GM19239 (cell line): ENCODE measurements at regions not wholly inside any gene's neighbourhood (a gene's known extent, or its start where the extent isn't known, plus 50 kb on each side); places are given as distances from the start of the nearest gene placed in this dataset.

Experiments used
- DNase-seq: peaks from one replicate; pipeline ENCODE4 v3.0.0; 2011; ENCODE audit warnings: low spot score; ENCODE audit not compliant: insufficient read length
- FAIRE-seq: peaks from 2 replicates; lab custom pipeline; 2011; peaks lifted over from hg19 to GRCh38; lab: Jason Lieb, UNC

DNA sequence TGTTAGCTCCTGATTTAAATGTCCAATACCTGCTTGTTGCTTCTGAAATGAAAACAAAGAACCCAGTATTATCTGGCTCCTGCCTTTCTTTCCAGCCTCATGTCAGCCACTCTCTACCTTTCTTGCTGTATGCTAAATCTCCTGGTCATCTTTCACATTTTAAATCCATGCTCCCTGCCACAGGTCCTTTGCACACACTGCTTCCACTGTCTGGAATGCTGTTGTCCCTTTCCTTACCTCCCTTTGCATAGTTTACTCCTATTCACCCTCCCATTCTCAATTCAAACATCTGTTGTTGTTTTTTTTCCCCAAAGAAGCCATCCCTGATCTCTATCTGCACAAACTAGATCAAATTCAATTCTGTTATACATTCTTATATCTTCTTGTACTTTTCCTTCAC lies 97.0 kb upstream of the NR4A3 start:
- DNase-seq (no peak), FAIRE-seq (no peak)

DNA sequence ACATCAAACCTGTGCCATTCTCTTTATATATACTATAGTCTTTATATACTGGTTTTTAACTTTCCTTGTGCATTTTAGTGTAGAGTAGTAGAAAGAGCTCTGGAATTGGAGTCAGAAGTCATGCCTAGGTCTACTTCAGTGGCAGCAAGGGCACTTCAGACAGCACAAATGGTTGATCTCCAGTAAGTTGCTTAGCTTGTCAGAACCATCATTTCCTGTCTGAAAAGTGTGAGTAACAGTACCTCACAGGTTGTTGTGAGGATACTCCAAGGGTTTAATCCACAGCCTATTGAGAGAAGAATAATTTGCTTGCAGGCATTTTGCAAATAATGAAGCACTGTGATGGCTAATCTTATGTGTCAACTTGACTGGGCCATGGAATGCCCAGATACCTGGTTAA lies 95.8 kb upstream of the NR4A3 start:
- DNase-seq, result no peak
- FAIRE-seq, result no peak

DNA sequence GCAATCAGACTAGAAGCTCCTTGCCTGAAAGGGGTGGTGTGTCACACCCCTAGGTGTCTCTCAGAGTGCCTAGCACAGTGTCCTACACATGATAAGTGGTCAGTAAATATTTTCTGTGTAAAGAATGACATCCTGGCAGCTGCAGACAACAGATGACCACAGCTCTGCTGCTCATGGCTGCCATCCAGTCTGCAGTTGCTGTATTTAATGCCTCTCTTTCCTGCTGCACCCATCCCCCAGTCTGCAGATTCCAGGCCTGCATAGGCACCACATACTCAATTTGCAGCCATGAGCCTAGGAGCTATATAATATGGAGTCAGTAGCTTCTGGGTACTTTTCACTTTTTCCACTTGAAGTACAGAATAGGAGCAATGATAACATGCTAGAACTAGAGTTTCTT lies 94.9 kb upstream of the NR4A3 start:
- FAIRE-seq (no peak), DNase-seq (no peak)

DNA sequence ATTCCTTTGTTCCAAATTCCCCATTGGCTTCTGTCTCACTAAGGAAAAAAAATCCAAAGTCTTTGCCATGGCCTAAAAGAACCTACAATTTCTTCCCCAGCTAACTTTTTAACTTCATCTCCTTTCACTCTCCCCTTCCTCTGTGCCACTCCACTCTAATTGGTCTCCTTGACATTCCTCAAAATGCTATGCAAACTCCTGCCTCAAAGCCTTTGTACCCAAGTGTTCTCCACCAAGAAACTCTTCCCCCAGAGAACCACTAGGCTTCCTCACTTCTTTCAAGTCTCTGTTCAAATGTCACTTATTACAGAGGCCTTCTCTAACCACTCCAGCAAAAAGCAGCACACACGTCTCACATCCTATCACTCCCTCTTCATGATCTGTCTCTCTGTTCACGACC lies 91.6 kb upstream of the NR4A3 start:
- no peak for DNase-seq
- FAIRE-seq, result no peak

DNA sequence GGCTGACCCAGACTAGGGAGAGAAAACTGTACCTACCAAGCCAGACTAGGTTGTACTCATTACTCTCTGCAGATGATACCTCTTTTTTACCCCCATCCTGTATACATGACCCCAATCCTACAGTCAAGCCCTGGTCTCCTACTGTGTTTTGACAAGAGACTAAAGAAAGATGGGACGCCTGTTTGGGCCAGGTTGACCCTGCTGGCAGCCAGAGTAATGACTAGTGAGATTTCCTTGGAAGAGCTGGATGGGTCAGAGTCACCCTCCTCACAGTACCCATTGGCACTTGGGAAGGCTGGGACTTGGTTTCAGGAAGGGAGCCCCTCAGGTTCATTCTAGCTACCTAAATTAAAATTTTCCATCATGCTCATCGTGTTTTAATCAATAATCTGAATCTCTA lies 89.7 kb upstream of the NR4A3 start:
- DNase-seq, result no peak
- no peak for FAIRE-seq

DNA sequence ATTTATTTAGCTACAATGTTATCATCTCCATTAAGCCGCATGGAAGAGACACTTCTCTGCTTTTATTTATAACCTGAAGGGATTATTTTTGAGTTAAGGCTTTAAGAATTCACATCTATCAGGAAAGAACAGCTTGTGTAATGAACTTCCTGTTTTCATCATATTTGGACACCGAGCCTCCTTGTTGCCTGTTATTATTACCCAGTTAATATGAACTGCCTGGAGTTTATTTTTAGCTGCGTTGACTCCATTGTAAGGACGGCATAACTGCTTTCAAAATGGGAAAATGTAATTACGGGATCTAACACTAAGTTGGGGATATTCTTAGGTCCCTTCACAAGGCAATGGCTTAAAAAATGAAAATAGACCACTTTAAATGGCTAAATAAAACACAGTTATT lies 89.0 kb upstream of the NR4A3 start:
- no peak for DNase-seq
- no peak for FAIRE-seq

DNA sequence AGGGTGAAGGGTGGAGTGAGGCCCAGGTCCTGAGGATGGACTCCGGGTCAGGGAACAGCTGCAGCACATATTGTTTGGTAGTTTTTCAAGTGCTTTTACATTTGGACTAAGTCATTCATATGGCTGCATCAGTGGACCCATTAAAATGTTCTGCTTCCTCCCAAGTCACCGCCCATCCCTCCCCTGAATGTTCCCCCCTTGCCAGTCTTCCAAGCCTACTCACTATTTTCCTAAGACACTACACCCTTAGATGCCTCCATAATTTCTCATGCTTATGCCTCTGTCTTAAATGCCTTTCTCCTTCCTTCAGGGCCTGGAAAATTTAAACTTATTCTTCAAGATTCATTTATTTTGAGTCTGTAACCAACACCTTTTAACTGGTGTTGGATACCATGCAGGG lies 86.6 kb upstream of the NR4A3 start:
- DNase-seq, result no peak
- FAIRE-seq, result no peak

DNA sequence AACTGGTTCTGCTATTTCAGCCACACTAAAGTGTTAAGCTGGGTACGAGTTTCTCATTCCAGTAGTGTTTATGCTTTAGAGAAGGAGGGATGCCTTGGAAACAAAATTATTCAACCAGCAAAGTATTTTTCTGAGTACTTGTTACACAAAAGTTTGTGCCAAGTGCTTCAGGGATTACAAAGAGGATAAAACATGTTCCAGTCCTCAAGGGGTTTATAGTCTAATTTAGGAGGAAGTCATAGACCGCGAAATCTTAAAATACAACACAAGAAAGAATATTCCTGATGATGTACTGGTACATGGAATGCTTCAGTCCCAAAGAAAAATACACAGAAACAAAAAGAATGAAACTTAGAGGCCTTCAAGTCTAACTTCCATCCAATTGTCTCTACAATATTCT lies 85.4 kb upstream of the NR4A3 start:
- FAIRE-seq, result no peak

DNA sequence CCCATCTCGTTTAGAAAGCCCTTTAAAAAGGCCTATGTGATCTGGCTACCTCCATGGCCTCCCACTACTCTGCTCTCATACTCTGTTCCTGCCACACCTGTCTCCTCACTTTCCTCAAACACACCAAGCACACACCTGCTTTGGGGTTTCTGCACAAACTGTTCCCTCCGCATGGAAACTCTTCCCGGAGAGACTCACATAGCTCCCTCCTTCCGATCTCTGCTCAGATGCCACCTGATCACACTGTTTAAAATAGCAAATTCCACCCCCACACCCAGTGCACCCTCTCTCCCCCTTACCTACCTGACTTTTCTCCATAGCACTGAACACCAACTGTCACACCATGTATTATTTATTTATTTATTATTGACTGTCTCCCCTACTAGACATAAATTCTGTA lies 84.0 kb upstream of the NR4A3 start:
- FAIRE-seq (no peak), DNase-seq (no peak)

More for the DNA sequence above, 85.4 kb upstream of the NR4A3 start:
- no peak for DNase-seq

DNA sequence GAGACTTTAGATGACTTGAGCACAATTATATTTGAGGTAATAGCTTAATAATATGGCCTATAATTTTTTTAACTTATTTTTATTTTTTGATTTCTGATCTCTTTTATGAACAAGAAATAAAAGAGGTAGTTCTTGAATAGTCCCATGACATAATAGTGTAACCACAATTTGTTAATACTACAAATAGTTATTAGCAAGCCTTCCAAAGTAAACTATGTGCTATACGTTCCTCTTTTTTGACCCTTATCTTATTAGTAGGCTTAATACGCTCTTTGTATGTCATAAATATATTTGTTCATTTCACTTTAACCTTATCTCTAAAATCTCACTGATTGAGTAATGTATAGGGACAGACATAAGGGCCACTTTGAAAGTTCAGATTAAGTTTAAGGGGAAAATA lies 78.7 kb upstream of the NR4A3 start:
- no peak for DNase-seq
- FAIRE-seq, result no peak

DNA sequence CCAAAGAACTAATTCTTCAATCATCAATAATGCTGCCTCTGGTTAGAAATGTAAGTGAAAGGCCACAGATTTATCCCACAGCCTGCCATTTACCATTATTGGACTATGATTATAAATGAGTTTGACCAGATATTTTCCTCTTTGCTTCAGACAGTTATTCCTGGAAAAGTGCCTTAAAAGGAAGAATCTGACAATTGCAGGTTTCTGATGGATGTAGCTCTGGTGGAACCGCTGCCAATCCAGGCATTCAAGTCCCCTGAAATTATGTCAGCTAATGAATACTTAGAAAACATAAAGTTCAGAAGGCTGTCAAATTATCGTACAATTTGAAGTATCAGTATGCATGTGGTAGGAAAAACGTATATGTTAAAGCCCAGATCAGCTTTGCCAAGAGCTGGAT lies 78.2 kb upstream of the NR4A3 start:
- FAIRE-seq, result no peak

DNA sequence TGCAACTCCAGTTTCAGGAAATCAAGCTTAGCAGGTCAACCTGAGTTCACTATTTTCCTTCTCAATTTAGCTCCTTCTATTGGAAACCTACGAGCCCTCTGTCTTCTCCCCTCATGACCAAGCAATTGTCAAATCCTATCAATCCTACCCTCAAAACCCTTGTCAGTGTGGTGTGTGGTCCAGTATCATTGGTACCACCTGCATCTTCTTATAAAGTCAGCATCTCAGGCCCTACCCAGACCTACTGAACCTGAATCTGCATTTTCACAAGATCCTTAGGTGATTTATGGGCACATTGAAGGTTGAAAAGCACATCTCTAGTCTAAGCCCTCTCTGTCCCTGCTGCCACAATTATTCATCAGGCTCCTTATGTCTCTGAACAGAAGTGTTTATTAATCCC lies 77.6 kb upstream of the NR4A3 start:
- DNase-seq (no peak), FAIRE-seq (no peak)

More for the DNA sequence above, 78.2 kb upstream of the NR4A3 start:
- DNase-seq, result no peak

DNA sequence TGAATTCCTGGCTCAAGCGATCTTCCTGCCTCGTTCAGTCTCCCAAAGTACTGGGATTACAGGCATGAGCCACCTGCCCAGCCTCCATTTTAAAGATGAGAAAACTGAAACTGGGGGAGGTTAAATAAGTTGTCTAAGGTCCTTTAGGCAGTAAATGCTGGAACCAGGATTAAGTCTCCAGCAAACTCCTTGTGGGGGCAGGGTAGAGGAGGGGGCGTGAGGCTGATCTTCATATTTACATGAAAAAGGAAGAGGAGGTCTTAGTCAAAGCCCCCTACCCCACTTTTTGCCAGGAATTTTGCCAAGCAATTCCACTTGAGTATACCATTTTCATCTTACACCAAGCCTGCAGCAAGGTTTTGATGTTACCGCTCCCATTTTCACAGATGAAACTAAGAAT lies 76.6 kb upstream of the NR4A3 start:
- FAIRE-seq, result no peak
- DNase-seq, result no peak

DNA sequence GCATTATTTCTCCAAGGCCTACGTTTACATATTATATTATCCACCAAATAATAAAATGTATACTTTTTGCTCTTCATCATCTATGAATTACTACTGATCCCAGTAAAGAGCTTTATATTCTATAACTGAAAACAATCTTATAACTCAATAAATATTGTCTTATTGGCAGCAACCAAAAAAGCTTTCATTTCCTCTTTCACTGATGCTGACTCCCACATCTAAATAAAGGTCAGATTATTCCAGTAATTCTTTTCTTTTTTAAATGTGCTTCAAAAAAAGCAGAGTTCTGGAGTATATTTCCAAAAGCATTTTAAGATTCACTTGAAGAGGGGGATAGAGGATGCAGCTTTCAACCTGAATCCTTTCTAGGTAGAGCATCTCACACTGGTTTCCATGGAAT lies 75.3 kb upstream of the NR4A3 start:
- FAIRE-seq (no peak), DNase-seq (no peak)

DNA sequence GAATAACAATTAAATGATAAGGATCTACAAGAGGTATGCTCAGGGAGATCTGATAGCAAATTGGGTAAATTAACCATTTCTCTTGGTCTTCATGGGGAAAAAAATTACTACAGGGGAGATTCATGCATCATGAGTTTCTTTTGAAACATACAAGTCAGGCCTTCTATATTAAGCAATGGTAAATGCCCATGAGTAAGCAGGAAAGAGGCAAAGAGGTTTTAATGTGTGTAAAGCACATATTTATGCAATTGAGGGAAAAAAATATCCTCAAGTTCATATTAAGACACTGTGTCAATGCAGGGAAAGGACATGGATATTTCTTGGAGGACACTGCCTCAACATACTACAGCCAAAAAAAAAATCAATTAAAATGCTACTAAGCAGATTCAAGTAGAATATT lies 73.4 kb upstream of the NR4A3 start:
- no peak for FAIRE-seq

DNA sequence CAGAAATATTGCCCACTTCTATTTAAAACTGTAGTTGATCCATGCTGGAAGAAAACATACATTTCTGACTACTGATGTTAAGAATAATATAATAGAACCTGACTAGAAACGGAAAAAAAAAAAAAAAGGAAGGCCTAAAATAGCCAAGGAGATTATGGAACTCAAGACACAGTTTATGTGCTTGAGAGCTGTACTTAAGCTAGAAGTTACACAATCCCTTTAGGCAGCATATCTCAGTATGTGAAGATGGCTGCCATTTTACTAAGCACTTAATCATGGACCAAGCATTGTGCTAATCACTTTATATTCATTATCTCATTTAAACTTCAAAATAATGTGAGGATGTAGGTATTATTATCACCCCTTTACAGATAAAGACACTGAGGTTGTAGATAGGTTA lies 73.0 kb upstream of the NR4A3 start:
- DNase-seq (no peak), FAIRE-seq (no peak)

More for the DNA sequence above, 73.4 kb upstream of the NR4A3 start:
- DNase-seq, result no peak

DNA sequence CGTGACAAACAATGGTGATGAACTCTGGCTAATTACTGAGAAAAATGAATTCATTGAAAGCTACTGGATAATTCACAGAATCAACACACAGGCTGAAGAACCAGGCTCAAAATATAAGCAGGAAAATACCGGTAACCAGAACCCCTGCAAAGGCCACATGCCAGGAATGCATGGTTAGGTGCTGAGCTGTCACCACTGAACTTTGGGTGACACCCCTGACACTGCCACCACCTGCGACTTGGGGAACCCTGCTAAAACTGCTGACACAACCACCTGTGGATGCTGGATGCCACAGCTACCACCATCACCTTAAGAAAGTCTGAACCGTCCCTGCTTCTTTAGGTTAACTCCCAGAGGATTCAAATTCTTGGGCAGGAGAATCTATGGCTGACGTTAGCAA lies 72.0 kb upstream of the NR4A3 start:
- FAIRE-seq, result no peak

DNA sequence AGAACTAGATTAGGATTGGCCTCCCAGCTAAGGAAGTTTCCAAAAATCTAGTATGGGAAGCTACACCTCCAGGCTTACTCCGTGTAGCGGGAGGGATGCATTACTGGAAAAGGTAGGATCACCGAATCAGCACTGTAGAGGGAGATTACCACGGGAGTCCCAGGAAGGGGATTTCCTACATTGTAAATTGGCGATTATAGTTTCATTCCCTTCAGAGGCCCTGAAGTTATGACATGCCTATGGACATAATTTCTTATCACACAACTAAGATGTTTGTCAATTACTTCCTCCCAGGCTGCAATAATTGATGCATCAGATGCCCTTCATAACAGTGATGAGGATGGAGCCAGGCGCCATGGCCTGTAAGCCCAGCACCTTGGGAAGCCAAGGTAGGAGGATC lies 71.2 kb upstream of the NR4A3 start:
- no peak for FAIRE-seq
- no peak for DNase-seq

More for the DNA sequence above, 72.0 kb upstream of the NR4A3 start:
- DNase-seq, result no peak

DNA sequence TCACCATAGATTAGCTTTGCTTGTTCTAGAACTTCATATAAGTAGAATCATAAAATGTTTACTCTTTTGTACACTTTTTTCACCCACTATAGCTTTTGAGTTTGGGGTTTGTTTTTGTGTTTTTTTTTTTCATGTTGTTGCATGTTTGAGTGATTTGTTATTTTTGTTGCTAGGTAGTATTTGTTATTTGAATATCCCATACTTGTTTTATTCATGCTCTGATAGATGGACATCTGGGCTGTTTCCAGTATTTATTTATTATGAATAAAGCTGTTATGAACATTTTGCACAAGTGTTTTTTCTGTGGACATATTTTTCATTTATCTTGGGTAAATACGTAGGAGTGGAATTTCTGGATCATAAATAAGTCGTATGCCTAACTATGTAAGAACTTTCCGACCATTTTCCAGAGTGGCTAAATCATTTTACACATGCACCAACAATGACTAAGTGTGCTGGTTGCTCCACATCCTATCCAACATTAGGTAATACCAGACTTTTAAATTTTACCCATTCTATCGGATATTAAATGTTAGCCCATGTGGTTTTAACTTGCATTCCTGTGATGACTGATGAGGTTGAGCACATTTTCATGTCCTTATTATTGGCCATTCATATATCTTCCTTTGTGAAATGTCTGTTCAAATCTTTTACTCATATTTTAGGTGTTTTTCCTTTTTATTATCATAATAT lies 69.1 kb upstream of the NR4A3 start:
- FAIRE-seq, result no peak
- DNase-seq, result no peak

DNA sequence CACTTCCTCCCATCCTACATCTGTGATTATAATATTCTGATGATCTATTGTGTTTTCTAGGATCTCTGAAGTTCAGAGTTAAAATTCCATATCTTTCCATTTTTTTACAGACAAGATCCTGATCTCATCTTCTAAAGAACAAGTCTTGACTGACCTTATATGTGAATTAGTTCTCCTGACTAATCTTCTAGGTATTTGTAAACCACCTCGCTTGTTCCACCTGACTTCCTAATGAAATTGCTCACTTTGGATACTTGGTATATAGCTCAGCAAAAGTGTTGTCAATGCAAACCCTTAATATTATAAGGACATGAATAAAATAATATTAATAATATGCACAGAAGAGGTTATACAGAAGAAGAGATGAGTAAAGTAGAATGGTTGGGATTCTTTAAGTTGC lies 68.2 kb upstream of the NR4A3 start:
- no peak for DNase-seq
- FAIRE-seq, result no peak

DNA sequence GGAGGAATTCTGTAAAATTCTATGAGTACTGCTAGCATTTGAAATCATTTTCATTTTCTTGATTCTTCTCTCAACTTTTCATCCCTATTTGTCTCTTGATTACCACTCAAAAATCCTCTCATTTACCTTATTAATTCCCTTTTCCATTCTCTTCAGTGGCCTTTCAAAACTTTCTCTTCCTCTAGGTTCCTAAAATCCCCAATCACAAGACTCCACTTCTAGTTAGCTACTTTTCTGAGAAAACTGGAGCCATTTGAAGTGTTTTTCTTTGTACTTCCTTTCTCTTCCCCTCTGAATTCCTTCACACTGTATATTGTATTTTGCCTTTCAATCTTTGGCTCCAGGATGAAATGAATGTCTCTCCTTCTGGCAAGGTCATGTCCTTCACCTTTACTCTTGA lies 61.3 kb upstream of the NR4A3 start:
- DNase-seq, result no peak
- no peak for FAIRE-seq

DNA sequence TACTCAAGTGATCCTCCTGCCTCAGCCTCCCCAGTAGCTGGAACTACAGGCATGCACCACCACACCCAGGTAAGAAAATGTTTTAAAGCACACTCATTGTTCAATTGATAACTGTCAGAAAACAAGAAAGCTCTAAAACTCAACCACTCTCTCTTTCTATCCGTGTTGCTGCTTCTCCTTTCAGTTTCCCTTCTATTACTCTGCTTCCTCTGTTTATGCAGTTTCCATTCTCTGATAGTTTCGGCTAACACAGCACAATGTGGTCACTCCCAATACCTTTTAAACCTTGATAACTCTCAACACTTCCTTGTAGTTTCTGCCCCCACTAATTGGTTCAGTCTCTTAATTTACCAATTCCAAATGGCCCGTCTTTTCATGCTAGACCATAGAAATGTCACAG lies 59.2 kb upstream of the NR4A3 start:
- peak; percentile 22 for DNase-seq
- FAIRE-seq, result peak; percentile 94
